ENCODE measurements at regions not wholly inside any gene's neighbourhood (a gene's known extent, or its start where the extent isn't known, plus 50 kb on each side); places are given as distances from the start of the nearest gene placed in this dataset.

GRCh38 chr13:51518827-51519226 lies 65.4 kb upstream of the WDFY2 start:
- Mint-ChIP-seq H3K36me3 (ENCODE audit: low read depth) (no peaks in the 10 kb centered on the region), H3K9me3 (peaks cover 9% of the 10 kb centered on the region), H3K27ac (no peak overlapping the region), H3K27me3 (ENCODE audit: low read depth) (no peaks in the 10 kb centered on the region), H3K4me1 (no peaks in the 10 kb centered on the region), H3K4me3 (no peak overlapping the region)
- no peak for TF ChIP-seq CTCF (IDR thresholded peaks at IDR 0.05; ENCODE audit: unreplicated experiment in 3 of 3)

DNA sequence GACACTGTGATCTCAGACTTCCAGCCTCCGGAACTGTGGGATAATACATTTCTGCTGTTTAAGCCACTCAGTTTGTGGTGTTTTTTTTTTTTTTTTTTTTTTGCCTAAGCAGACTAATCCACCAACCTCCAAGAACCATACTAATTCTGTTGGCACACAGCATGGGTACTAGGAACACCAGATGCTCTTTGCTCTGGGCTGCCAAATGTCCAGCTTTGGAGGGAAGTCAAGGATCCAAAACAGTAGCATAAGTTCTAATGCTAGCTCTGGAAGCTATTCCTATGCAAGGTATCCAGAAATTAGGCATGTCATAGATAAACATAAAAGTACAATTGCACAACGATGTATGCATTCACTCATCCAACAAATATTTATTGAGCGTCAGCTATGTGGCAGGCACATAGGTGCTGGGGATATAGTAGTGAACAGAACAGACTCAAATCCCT lies 64.5 kb upstream of the WDFY2 start:
- Mint-ChIP-seq H3K4me3 (no peak overlapping the region), H3K9me3 (peaks cover 3% of the 10 kb centered on the region), H3K4me1 (no peaks in the 10 kb centered on the region), H3K36me3 (ENCODE audit: low read depth) (no peaks in the 10 kb centered on the region), H3K27me3 (ENCODE audit: low read depth) (no peaks in the 10 kb centered on the region), H3K27ac (no peak overlapping the region)
- no peak for TF ChIP-seq CTCF (IDR thresholded peaks at IDR 0.05; ENCODE audit: unreplicated experiment in 3 of 3)

DNA sequence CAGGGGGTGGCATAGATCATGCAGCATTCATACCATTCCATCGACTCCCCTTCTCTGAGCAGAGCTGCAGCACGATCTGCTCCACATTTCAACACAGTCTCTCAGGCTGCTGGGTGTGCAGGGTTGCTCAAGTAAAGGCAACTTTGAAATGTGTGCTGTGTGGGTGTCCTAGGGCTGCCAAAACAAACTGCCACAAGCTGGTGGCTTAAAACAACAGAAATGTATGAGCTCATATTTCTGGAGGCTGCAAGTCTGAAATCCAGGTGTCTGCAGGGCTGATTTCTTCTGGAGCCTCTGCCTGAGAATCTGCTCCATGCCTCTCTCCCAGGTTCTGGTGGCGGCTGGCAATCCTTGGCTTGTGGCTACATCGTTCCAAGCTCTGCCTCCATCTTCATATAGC lies 63.7 kb upstream of the WDFY2 start:
- TF ChIP-seq CTCF (IDR thresholded peaks at IDR 0.05; ENCODE audit: unreplicated experiment in 3 of 3): no peak
- no peaks in the 10 kb centered on the region for H3K36me3 Mint-ChIP-seq (ENCODE audit: low read depth)
- H3K4me3 Mint-ChIP-seq: no peak overlapping the region
- no peaks in the 10 kb centered on the region for H3K27me3 Mint-ChIP-seq (ENCODE audit: low read depth)
- no peak overlapping the region for H3K27ac Mint-ChIP-seq
- H3K9me3 Mint-ChIP-seq: peaks cover 2% of the 10 kb centered on the region
- H3K4me1 Mint-ChIP-seq: no peaks in the 10 kb centered on the region

DNA sequence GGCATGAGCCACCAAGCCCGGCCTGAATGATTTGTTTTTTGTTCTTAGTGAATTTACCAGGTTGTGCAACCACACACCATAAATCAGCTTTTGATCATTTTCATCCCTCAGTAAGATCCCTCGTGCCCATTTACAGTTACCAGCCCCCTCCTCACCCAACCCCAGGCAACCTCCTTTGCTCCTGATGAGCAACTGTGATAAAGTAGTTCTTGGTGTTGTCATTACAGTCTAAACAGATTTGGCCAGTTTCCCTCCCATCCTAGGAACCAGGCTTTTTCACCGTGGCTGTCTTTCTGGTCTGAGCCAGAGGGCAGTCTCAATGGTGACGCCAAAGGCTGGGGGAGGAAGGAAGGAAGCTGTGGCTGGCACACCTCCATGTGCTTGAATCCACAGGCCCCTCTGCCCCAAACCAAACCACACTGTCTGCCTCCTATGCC lies 61.2 kb upstream of the WDFY2 start:
- Mint-ChIP-seq H3K27ac (no peak overlapping the region), H3K9me3 (no peaks in the 10 kb centered on the region), H3K27me3 (ENCODE audit: low read depth) (no peaks in the 10 kb centered on the region), H3K4me1 (no peaks in the 10 kb centered on the region), H3K36me3 (ENCODE audit: low read depth) (no peaks in the 10 kb centered on the region), H3K4me3 (no peak overlapping the region)
- TF ChIP-seq CTCF (IDR thresholded peaks at IDR 0.05; ENCODE audit: unreplicated experiment in 3 of 3): no peak

GRCh38 chr13:51524312-51524711 lies 60.0 kb upstream of the WDFY2 start:
- Mint-ChIP-seq H3K27me3 (ENCODE audit: low read depth) (no peaks in the 10 kb centered on the region), H3K9me3 (peaks cover 5% of the 10 kb centered on the region), H3K27ac (no peak overlapping the region), H3K36me3 (ENCODE audit: low read depth) (no peaks in the 10 kb centered on the region), H3K4me1 (no peaks in the 10 kb centered on the region), H3K4me3 (no peak overlapping the region)
- TF ChIP-seq CTCF (IDR thresholded peaks at IDR 0.05; ENCODE audit: unreplicated experiment in 3 of 3): no peak

- H3K27me3 Mint-ChIP-seq (ENCODE audit: low read depth): no peaks in the 10 kb centered on the region
- H3K36me3 Mint-ChIP-seq (ENCODE audit: low read depth): no peaks in the 10 kb centered on the region
- no peak overlapping the region for H3K4me3 Mint-ChIP-seq
- no peak overlapping the region for H3K27ac Mint-ChIP-seq
- H3K9me3 Mint-ChIP-seq: peaks cover 6% of the 10 kb centered on the region
- no peaks in the 10 kb centered on the region for H3K4me1 Mint-ChIP-seq
- no peak for TF ChIP-seq CTCF (IDR thresholded peaks at IDR 0.05; ENCODE audit: unreplicated experiment in 3 of 3)
Observed at GRCh38 chr13:51524829-51525566, 59.3 kb upstream of the WDFY2 start.
